ENCODE measurements at regions not wholly inside any gene's neighbourhood (a gene's known extent, or its start where the extent isn't known, plus 50 kb on each side); places are given as distances from the start of the nearest gene placed in this dataset.

GRCh38 chr7:108848486-108848885 lies 278.8 kb downstream of the DNAJB9 start:
- TF ChIP-seq CTCF (IDR thresholded peaks at IDR 0.05; ENCODE audit: low read depth, low read length, poor library complexity, severe bottlenecking), result no peak
- no peak for TF ChIP-seq EZH2phosphoT487 (IDR thresholded peaks at IDR 0.05; ENCODE audit: borderline replicate concordance, low read length)
